ENCODE measurements at regions not wholly inside any gene's neighbourhood (a gene's known extent, or its start where the extent isn't known, plus 50 kb on each side); places are given as distances from the start of the nearest gene placed in this dataset.

GRCh38 chr14:22097072-22097471 is 423.5 kb upstream of the OR4E1 start:
- Mint-ChIP-seq H3K9me3 (no peaks in the 10 kb centered on the region), H3K4me1 (ENCODE audit: low read depth) (peaks cover 47% of the 10 kb centered on the region), H3K27ac (peak overlapping the region; percentile 87), H3K36me3 (ENCODE audit: low read depth) (no peaks in the 10 kb centered on the region), H3K27me3 (ENCODE audit: low read depth) (no peaks in the 10 kb centered on the region), H3K4me3 (ENCODE audit: low read depth) (peak overlapping the region; percentile 69)
- no peak for DNase-seq (ENCODE audit: low spot score)
- intact Hi-C loops (cut with micrococcal nuclease): loop anchor here (5.0 kb wide), 1 partner anchor 95 kb away; no protein-coding TSS in a partner anchor

GRCh38 chr14:22096514-22096895 is 422.9 kb upstream of the OR4E1 start:
- no peaks in the 10 kb centered on the region for H3K9me3 Mint-ChIP-seq
- no peaks in the 10 kb centered on the region for H3K27me3 Mint-ChIP-seq (ENCODE audit: low read depth)
- intact Hi-C loops (cut with micrococcal nuclease): loop anchor here (5.0 kb wide), 1 partner anchor 94 kb away; no protein-coding TSS in a partner anchor
- H3K27ac Mint-ChIP-seq: peak overlapping the region; percentile 87
- no peaks in the 10 kb centered on the region for H3K36me3 Mint-ChIP-seq (ENCODE audit: low read depth)
- H3K4me1 Mint-ChIP-seq (ENCODE audit: low read depth): peaks cover 47% of the 10 kb centered on the region
- peak overlapping the region; percentile 69 for H3K4me3 Mint-ChIP-seq (ENCODE audit: low read depth)
- DNase-seq (ENCODE audit: low spot score): peak; percentile 29

DNA sequence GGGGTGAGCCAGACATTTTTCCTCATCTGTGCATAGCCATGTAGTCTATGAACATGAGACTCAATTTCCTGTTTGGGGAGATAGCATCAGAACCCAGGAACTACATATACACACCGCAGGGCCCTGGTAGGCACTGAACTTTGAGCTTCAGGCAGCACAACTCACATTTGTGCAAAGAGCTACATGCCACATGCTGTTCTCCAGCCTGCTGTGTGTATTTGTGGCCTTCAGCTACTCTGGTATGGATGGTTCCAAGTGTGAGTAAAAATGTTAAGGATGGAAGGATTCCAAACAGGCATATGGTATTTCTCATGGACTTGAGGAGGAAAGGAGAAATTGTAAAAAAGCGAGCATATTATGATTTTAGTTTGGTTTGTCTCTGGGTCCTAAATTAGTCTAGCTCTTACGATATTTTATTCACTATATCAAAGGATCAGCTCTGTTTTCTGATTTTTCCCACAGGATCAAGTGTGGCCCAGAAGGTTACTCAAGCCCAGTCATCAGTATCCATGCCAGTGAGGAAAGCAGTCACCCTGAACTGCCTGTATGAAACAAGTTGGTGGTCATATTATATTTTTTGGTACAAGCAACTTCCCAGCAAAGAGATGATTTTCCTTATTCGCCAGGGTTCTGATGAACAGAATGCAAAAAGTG is 422.4 kb upstream of the OR4E1 start:
- Mint-ChIP-seq H3K27ac (peak overlapping the region; percentile 87), H3K4me1 (ENCODE audit: low read depth) (peaks cover 47% of the 10 kb centered on the region), H3K9me3 (no peaks in the 10 kb centered on the region), H3K36me3 (ENCODE audit: low read depth) (no peaks in the 10 kb centered on the region), H3K4me3 (ENCODE audit: low read depth) (peak overlapping the region; percentile 69), H3K27me3 (ENCODE audit: low read depth) (no peaks in the 10 kb centered on the region)
- intact Hi-C loops (cut with micrococcal nuclease): loop anchor here (5.0 kb wide), 1 partner anchor 94 kb away; no protein-coding TSS in a partner anchor
- DNase-seq (ENCODE audit: low spot score): no peak

GRCh38 chr14:22089940-22090339 is 416.3 kb upstream of the OR4E1 start:
- intact Hi-C loops (cut with micrococcal nuclease): no loop called here
- no peak overlapping the region for H3K27ac Mint-ChIP-seq
- H3K9me3 Mint-ChIP-seq: no peaks in the 10 kb centered on the region
- H3K4me1 Mint-ChIP-seq (ENCODE audit: low read depth): peaks cover 15% of the 10 kb centered on the region
- DNase-seq (ENCODE audit: low spot score): no peak
- H3K4me3 Mint-ChIP-seq (ENCODE audit: low read depth): no peak overlapping the region
- no peaks in the 10 kb centered on the region for H3K27me3 Mint-ChIP-seq (ENCODE audit: low read depth)
- H3K36me3 Mint-ChIP-seq (ENCODE audit: low read depth): no peaks in the 10 kb centered on the region

GRCh38 chr14:22088614-22089342 is 415.2 kb upstream of the OR4E1 start:
- intact Hi-C loops (cut with micrococcal nuclease): no loop called here
- no peak overlapping the region for H3K27ac Mint-ChIP-seq
- no peaks in the 10 kb centered on the region for H3K36me3 Mint-ChIP-seq (ENCODE audit: low read depth)
- no peaks in the 10 kb centered on the region for H3K27me3 Mint-ChIP-seq (ENCODE audit: low read depth)
- DNase-seq (ENCODE audit: low spot score): no peak
- no peak overlapping the region for H3K4me3 Mint-ChIP-seq (ENCODE audit: low read depth)
- H3K9me3 Mint-ChIP-seq: no peaks in the 10 kb centered on the region
- peaks cover 21% of the 10 kb centered on the region for H3K4me1 Mint-ChIP-seq (ENCODE audit: low read depth)

GRCh38 chr14:22086131-22086530 is 412.5 kb upstream of the OR4E1 start:
- intact Hi-C loops (cut with micrococcal nuclease): no loop called here
- peaks cover 22% of the 10 kb centered on the region for H3K4me1 Mint-ChIP-seq (ENCODE audit: low read depth)
- no peak for DNase-seq (ENCODE audit: low spot score)
- H3K9me3 Mint-ChIP-seq: no peaks in the 10 kb centered on the region
- no peaks in the 10 kb centered on the region for H3K27me3 Mint-ChIP-seq (ENCODE audit: low read depth)
- H3K36me3 Mint-ChIP-seq (ENCODE audit: low read depth): no peaks in the 10 kb centered on the region
- peak overlapping the region; percentile 76 for H3K4me3 Mint-ChIP-seq (ENCODE audit: low read depth)
- peak overlapping the region; percentile 71 for H3K27ac Mint-ChIP-seq

DNA sequence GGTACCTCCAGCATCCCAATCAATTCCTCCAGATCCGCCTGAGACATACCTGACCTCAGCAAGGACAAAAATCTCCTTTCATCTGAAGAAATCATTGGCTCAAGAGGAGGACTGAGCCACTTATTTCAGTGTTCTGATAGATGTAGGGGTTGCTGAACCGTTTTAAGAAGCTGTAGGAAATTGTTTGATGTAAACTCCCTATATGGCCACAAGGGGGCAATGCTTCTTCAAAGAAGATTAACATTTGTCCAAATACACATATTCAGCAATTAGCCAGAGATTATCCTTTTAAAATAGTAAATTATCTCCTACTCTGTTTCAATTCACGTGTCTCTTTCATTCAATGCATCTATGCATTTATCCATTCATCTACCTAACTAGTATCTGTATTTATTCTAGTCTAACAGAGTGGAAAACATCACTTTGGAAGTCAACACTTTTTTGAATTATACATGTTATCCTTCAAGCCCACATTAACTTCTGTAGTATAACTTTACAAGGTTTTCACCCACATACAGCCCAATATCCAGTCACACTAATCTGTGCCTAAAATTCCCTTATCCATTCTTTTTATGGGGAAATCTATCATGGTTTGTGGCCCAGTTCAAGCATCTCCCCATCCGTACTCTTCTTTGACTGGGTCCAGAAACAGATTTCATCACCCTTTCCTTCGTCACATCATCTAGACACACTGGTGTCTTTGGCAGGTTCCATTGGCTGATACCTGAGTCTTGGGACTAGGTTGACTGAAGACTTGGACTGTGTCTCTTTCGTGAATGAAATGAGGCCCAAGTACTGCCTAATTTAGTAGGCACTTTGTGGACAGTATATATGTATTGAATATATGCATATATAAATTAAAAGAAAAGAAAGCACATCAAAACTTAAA is 411.0 kb upstream of the OR4E1 start:
- no peak for DNase-seq (ENCODE audit: low spot score)
- Mint-ChIP-seq H3K36me3 (ENCODE audit: low read depth) (no peaks in the 10 kb centered on the region), H3K4me1 (ENCODE audit: low read depth) (peaks cover 22% of the 10 kb centered on the region), H3K4me3 (ENCODE audit: low read depth) (peak overlapping the region; percentile 47), H3K27ac (peak overlapping the region; percentile 64), H3K9me3 (no peaks in the 10 kb centered on the region), H3K27me3 (ENCODE audit: low read depth) (no peaks in the 10 kb centered on the region)
- intact Hi-C loops (cut with micrococcal nuclease): loop anchor here (1.0 to 5.0 kb wide), 2 partner anchors 16 to 37 kb away; no protein-coding TSS in a partner anchor

DNA sequence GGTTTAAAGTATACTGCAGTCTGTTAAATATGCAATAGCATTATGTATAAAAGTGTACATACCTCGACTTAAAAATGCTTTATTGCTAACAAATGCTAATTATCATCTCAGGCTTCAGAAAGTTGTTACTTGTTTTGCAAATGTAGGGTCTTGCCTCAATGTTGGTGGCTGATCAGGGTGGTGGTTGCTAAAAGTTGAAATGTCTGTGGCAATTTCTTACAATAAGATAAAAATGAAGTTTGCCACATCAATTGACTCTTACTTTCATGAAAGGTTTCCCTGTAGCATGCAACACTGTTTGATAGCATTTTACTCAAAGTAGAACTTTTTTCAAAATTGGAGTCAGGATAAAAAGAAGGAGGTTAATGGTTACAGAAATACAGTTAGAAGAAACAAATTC is 407.7 kb upstream of the OR4E1 start:
- H3K4me3 Mint-ChIP-seq (ENCODE audit: low read depth): no peak overlapping the region
- intact Hi-C loops (cut with micrococcal nuclease): loop anchor here (5.0 kb wide), 1 partner anchor 34 kb away; no protein-coding TSS in a partner anchor

GRCh38 chr14:22079766-22080165 is 406.1 kb upstream of the OR4E1 start:
- Mint-ChIP-seq H3K36me3 (ENCODE audit: low read depth) (no peaks in the 10 kb centered on the region), H3K27ac (no peak overlapping the region), H3K9me3 (no peaks in the 10 kb centered on the region), H3K4me1 (ENCODE audit: low read depth) (peaks cover 25% of the 10 kb centered on the region), H3K4me3 (ENCODE audit: low read depth) (no peak overlapping the region), H3K27me3 (ENCODE audit: low read depth) (no peaks in the 10 kb centered on the region)
- DNase-seq (ENCODE audit: low spot score): no peak
- intact Hi-C loops (cut with micrococcal nuclease): loop anchor here (5.0 to 10.0 kb wide), 2 partner anchors 32 to 165 kb away; no protein-coding TSS in a partner anchor

More for the DNA sequence above, 407.7 kb upstream of the OR4E1 start:
- H3K27me3 Mint-ChIP-seq (ENCODE audit: low read depth): no peaks in the 10 kb centered on the region
- DNase-seq (ENCODE audit: low spot score): no peak
- no peaks in the 10 kb centered on the region for H3K9me3 Mint-ChIP-seq
- H3K27ac Mint-ChIP-seq: peak overlapping the region; percentile 60
- H3K36me3 Mint-ChIP-seq (ENCODE audit: low read depth): no peaks in the 10 kb centered on the region
- peaks cover 28% of the 10 kb centered on the region for H3K4me1 Mint-ChIP-seq (ENCODE audit: low read depth)

DNA sequence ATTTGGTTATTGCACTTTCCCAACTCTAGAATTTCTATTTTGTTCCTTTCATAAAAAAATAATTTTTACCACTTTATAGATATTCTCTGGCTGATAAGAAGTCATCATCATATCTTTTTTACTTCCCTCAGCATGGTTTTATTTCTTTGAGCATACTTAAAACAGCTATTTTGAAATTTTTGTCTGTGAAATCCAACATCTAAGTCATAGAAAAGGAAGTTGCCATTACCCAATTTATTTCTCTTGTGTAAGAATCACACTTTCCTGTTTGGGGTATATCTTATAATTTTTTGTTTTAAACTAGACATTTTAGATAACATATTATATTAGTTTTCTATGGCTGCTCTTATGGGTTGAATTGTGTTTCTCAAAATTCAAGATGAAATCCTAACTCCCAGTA is 400.2 kb upstream of the OR4E1 start:
- DNase-seq (ENCODE audit: low spot score): no peak
- Mint-ChIP-seq H3K27ac (peak overlapping the region; percentile 52), H3K4me1 (ENCODE audit: low read depth) (peaks cover 41% of the 10 kb centered on the region), H3K4me3 (ENCODE audit: low read depth) (no peak overlapping the region), H3K27me3 (ENCODE audit: low read depth) (no peaks in the 10 kb centered on the region), H3K36me3 (ENCODE audit: low read depth) (no peaks in the 10 kb centered on the region), H3K9me3 (no peaks in the 10 kb centered on the region)
- intact Hi-C loops (cut with micrococcal nuclease): loop anchor here (10.0 kb wide), 1 partner anchor 159 kb away; no protein-coding TSS in a partner anchor

- peak overlapping the region; percentile 91 for H3K4me3 Mint-ChIP-seq (ENCODE audit: low read depth)
- H3K4me1 Mint-ChIP-seq (ENCODE audit: low read depth): peaks cover 37% of the 10 kb centered on the region
- H3K27ac Mint-ChIP-seq: peak overlapping the region; percentile 92
- no peaks in the 10 kb centered on the region for H3K9me3 Mint-ChIP-seq
- peak; percentile 57 for DNase-seq (ENCODE audit: low spot score)
- no peaks in the 10 kb centered on the region for H3K36me3 Mint-ChIP-seq (ENCODE audit: low read depth)
- no peaks in the 10 kb centered on the region for H3K27me3 Mint-ChIP-seq (ENCODE audit: low read depth)
- intact Hi-C loops (cut with micrococcal nuclease): loop anchor here (10.0 kb wide), 1 partner anchor 156 kb away; no protein-coding TSS in a partner anchor
Observed at GRCh38 chr14:22071006-22071405, 397.4 kb upstream of the OR4E1 start.
